Peyer's patch (tissue), 4 donors: ENCODE measurements at regions not wholly inside any gene's neighbourhood (a gene's known extent, or its start where the extent isn't known, plus 50 kb on each side); places are given as distances from the start of the nearest gene placed in this dataset.

Source experiments
- DNase-seq, 3 donors: peaks; one replicate each; pipeline ENCODE4 v3.0.0-alpha.2; 2017 to 2019
- H3K27ac ChIP-seq, 4 donors: fragments of 200-600 bp; sonication (generic); one replicate each; pipeline ENCODE4 v1.5.1; 2016 to 2019
- H3K27me3 ChIP-seq, 2 donors: fragments of 200-600 bp; sonication (generic); one replicate each; pipeline ENCODE4 v1.5.1; 2019
- H3K36me3 ChIP-seq, 3 donors: fragments of 200-600 bp; sonication (generic); one replicate each; pipeline ENCODE4 v1.5.1; 2016 to 2019
- H3K4me1 ChIP-seq, 4 donors: fragments of 200-600 bp; sonication (generic); one replicate each; pipeline ENCODE4 v1.5.1; 2016 to 2019
- H3K4me3 ChIP-seq, 4 donors: fragments of 200-600 bp; sonication (generic); 1 replicate in 3 of 4; 2 replicates in 1 of 4; pipeline ENCODE4 v1.5.1; 2016 to 2019; ENCODE audit warnings: mild to moderate bottlenecking in 1 of 4
- H3K9me3 ChIP-seq, 4 donors: fragments of 200-600 bp; sonication (generic); one replicate each; pipeline ENCODE4 v1.5.1; 2016 to 2019; ENCODE audit warnings: mild to moderate bottlenecking in 1 of 4
- POLR2A ChIP-seq, 2 donors: fragments of 450-650 bp; IDR thresholded peaks; one replicate each; pipeline ENCODE4 v1.5.1; 2017; ENCODE audit warnings: antibody characterized with exemption in 2 of 2, mild to moderate bottlenecking in 2 of 2, moderate library complexity in 2 of 2
- TF ChIP-seq, protein P1 (sequence below), 6 experiments: fragments of 450-650 bp in 4 of 6; fragments of 200-600 bp in 2 of 6; sonication (generic) in 1 of 6; IDR thresholded peaks; one replicate each; pipeline ENCODE4 v1.5.1; 2017 to 2019; ENCODE audit warnings: antibody characterized with exemption in 6 of 6, mild to moderate bottlenecking in 3 of 6, moderate library complexity in 1 of 6

- Histone ChIP-seq H3K4me1 (peaks cover 0 to 27% (median 3%) of the 10 kb centered on the region in 4 donors), H3K4me3 (no peak overlapping the region), H3K27me3 (no peaks in the 10 kb centered on the region), H3K9me3 (no peaks in the 10 kb centered on the region), H3K27ac (peak overlapping the region; percentile 46 to 60 (median 54)), H3K36me3 (no peaks in the 10 kb centered on the region)
- peak in 2 of 3 donors; percentile 47 to 53 for DNase-seq
- TF ChIP-seq, protein P1, sequence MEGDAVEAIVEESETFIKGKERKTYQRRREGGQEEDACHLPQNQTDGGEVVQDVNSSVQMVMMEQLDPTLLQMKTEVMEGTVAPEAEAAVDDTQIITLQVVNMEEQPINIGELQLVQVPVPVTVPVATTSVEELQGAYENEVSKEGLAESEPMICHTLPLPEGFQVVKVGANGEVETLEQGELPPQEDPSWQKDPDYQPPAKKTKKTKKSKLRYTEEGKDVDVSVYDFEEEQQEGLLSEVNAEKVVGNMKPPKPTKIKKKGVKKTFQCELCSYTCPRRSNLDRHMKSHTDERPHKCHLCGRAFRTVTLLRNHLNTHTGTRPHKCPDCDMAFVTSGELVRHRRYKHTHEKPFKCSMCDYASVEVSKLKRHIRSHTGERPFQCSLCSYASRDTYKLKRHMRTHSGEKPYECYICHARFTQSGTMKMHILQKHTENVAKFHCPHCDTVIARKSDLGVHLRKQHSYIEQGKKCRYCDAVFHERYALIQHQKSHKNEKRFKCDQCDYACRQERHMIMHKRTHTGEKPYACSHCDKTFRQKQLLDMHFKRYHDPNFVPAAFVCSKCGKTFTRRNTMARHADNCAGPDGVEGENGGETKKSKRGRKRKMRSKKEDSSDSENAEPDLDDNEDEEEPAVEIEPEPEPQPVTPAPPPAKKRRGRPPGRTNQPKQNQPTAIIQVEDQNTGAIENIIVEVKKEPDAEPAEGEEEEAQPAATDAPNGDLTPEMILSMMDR (IDR thresholded peaks at IDR 0.05), result no peak
- TF ChIP-seq POLR2A (IDR thresholded peaks at IDR 0.05), result no peak
Observed at GRCh38 chr2:43071599-43072550, 154.5 kb downstream of the ZFP36L2 start.

- peaks cover 0 to 24% (median 3%) of the 10 kb centered on the region in 4 donors for H3K4me1 ChIP-seq
- no peaks in the 10 kb centered on the region for H3K36me3 ChIP-seq
- peak overlapping the region; percentile 46 to 60 (median 54) for H3K27ac ChIP-seq
- DNase-seq, result peak in 1 of 3 donors; percentile 43
- no peaks in the 10 kb centered on the region for H3K9me3 ChIP-seq
- H3K4me3 ChIP-seq, result no peak overlapping the region
- TF ChIP-seq, protein P1 (IDR thresholded peaks at IDR 0.05), result no peak
- no peak for TF ChIP-seq POLR2A (IDR thresholded peaks at IDR 0.05)
- H3K27me3 ChIP-seq, result no peaks in the 10 kb centered on the region
Observed at GRCh38 chr2:43070676-43071502, 155.5 kb downstream of the ZFP36L2 start.

- DNase-seq, result peak in 1 of 3 donors; percentile 51
- Histone ChIP-seq H3K36me3 (no peaks in the 10 kb centered on the region), H3K4me3 (no peak overlapping the region), H3K4me1 (peaks cover 0 to 18% (median 3%) of the 10 kb centered on the region in 4 donors), H3K27me3 (no peaks in the 10 kb centered on the region), H3K27ac (peak overlapping the region in 2 of 4 donors; percentile 17 to 59), H3K9me3 (no peaks in the 10 kb centered on the region)
- TF ChIP-seq, protein P1 (IDR thresholded peaks at IDR 0.05), result no peak
- no peak for TF ChIP-seq POLR2A (IDR thresholded peaks at IDR 0.05)
Observed at GRCh38 chr2:43070030-43070429, 156.4 kb downstream of the ZFP36L2 start.

DNA sequence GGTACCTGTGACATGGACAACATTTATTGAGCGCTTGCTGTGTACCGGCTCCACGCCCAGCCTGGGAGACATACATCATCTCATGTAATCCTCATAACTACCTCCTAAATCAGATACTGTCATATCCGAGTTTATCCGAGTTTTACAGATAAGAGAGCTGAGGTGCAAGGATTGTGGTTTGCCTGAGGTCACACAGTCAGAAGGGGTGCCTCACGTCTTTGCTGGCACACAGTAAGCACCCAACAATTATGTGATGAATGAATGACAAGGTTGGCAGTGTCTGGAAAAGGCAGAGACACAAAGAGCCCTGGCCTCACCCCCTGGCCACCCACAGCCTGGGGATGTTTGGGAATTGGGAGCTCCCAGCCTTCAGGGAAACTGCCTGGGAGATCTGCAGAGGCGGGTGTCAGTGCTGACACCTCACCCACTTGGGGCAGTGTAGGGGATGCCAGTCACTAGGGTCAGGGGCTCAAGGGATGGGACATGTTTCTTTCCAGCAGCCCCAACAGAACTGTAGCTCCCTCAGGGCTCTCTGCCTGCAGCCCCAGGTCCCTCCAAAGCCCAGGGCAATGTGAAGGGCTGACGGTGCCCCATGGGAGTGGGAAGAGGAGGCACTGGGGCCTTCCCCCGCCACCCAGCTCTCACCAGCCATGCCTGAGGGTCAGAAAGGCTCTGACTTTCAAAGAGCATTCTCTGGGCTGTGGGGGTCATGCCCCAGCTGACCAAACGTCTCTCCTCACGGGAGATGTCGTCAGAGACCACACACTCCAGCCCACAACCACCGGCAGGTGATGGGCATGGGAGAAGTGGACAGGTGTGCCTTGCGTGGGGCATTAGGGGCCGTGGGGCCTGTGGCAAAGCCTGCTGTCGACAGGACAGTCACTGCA lies 157.5 kb downstream of the ZFP36L2 start:
- Histone ChIP-seq H3K36me3 (no peaks in the 10 kb centered on the region), H3K27ac (no peak overlapping the region), H3K9me3 (no peaks in the 10 kb centered on the region), H3K27me3 (no peaks in the 10 kb centered on the region), H3K4me1 (peaks cover 0 to 7% (median 3%) of the 10 kb centered on the region in 4 donors), H3K4me3 (no peak overlapping the region)
- no peak for TF ChIP-seq POLR2A (IDR thresholded peaks at IDR 0.05)
- TF ChIP-seq, protein P1 (IDR thresholded peaks at IDR 0.05), result no peak
- peak in 1 of 3 donors; percentile 41 for DNase-seq
